22Rv1 (cell line): ENCODE measurements at regions not wholly inside any gene's neighbourhood (a gene's known extent, or its start where the extent isn't known, plus 50 kb on each side); places are given as distances from the start of the nearest gene placed in this dataset.

Experiments used
- CTCF ChIP-seq: fragments of 450-650 bp; IDR thresholded peaks from 2 replicates; pipeline ENCODE4 v1.5.1; 2017; ENCODE audit warnings: mild to moderate bottlenecking
- ZFX ChIP-seq: fragments of 450-650 bp; IDR thresholded peaks from 2 replicates; pipeline ENCODE4 v1.6.1; 2017; ENCODE audit warnings: antibody characterized with exemption, borderline replicate concordance

GRCh38 chr3:18207226-18207625 lies 217.9 kb downstream of the SATB1 start:
- TF ChIP-seq CTCF (no peak), ZFX (no peak)
